ENCODE measurements at regions not wholly inside any gene's neighbourhood (a gene's known extent, or its start where the extent isn't known, plus 50 kb on each side); places are given as distances from the start of the nearest gene placed in this dataset.

GRCh38 chr1:5456090-5456811 is 536.0 kb downstream of the NPHP4 start:
- TF ChIP-seq CTCF (IDR thresholded peaks at IDR 0.05; ENCODE audit: low read depth, low read length, missing control alignments), result no peak
- no peak overlapping the region for H3K4me3 ChIP-seq (ENCODE audit: low read depth, low read length)
- no peak for DNase-seq (ENCODE audit: low read depth)

GRCh38 chr1:5455651-5456050 is 536.6 kb downstream of the NPHP4 start:
- DNase-seq (ENCODE audit: low read depth), result no peak
- no peak for TF ChIP-seq CTCF (IDR thresholded peaks at IDR 0.05; ENCODE audit: low read depth, low read length, missing control alignments)
- no peak overlapping the region for H3K4me3 ChIP-seq (ENCODE audit: low read depth, low read length)

GRCh38 chr1:5455056-5455455 is 537.2 kb downstream of the NPHP4 start:
- no peak for TF ChIP-seq CTCF (IDR thresholded peaks at IDR 0.05; ENCODE audit: low read depth, low read length, missing control alignments)
- H3K4me3 ChIP-seq (ENCODE audit: low read depth, low read length), result no peak overlapping the region
- no peak for DNase-seq (ENCODE audit: low read depth)

- no peak overlapping the region for H3K4me3 ChIP-seq (ENCODE audit: low read depth, low read length)
- no peak for TF ChIP-seq CTCF (IDR thresholded peaks at IDR 0.05; ENCODE audit: low read depth, low read length, missing control alignments)
- no peak for DNase-seq (ENCODE audit: low read depth)
Measured at GRCh38 chr1:5453347-5453746, 538.9 kb downstream of the NPHP4 start.

- no peak overlapping the region for H3K4me3 ChIP-seq (ENCODE audit: low read depth, low read length)
- TF ChIP-seq CTCF (IDR thresholded peaks at IDR 0.05; ENCODE audit: low read depth, low read length, missing control alignments), result no peak
- no peak for DNase-seq (ENCODE audit: low read depth)
Measured at GRCh38 chr1:5451671-5452070, 540.6 kb downstream of the NPHP4 start.

- no peak overlapping the region for H3K4me3 ChIP-seq (ENCODE audit: low read depth, low read length)
- DNase-seq (ENCODE audit: low read depth), result no peak
- TF ChIP-seq CTCF (IDR thresholded peaks at IDR 0.05; ENCODE audit: low read depth, low read length, missing control alignments), result no peak
Measured at GRCh38 chr1:5448486-5448885, 543.7 kb downstream of the NPHP4 start.

GRCh38 chr1:5447503-5447960 is 544.7 kb downstream of the NPHP4 start:
- H3K4me3 ChIP-seq (ENCODE audit: low read depth, low read length), result no peak overlapping the region
- no peak for TF ChIP-seq CTCF (IDR thresholded peaks at IDR 0.05; ENCODE audit: low read depth, low read length, missing control alignments)
- DNase-seq (ENCODE audit: low read depth), result no peak

Measured in GM12864 (cell line).